Glutamatergic neuron (in vitro differentiated cells): ENCODE measurements at regions not wholly inside any gene's neighbourhood (a gene's known extent, or its start where the extent isn't known, plus 50 kb on each side); places are given as distances from the start of the nearest gene placed in this dataset.

ENCODE experiments used
- DNase-seq: peaks from one replicate; pipeline ENCODE4 v3.0.0; 2022
- H3K27ac Mint-ChIP-seq: one replicate; pipeline ENCODE4 v1.8.0; 2020; ENCODE audit warnings: mild to moderate bottlenecking, mixed read lengths, inconsistent platforms; ENCODE audit not compliant: unreplicated experiment
- H3K27me3 Mint-ChIP-seq: one replicate; pipeline ENCODE4 v1.8.0; 2020; ENCODE audit warnings: mild to moderate bottlenecking, moderate library complexity, mixed read lengths, inconsistent platforms; ENCODE audit not compliant: unreplicated experiment
- H3K36me3 Mint-ChIP-seq: one replicate; pipeline ENCODE4 v1.8.0; 2020; ENCODE audit warnings: mild to moderate bottlenecking, mixed read lengths, inconsistent platforms; ENCODE audit not compliant: unreplicated experiment
- H3K4me1 Mint-ChIP-seq: one replicate; pipeline ENCODE4 v1.8.0; 2020; ENCODE audit warnings: mild to moderate bottlenecking, low read depth, mixed read lengths, inconsistent platforms; ENCODE audit not compliant: unreplicated experiment
- H3K4me3 Mint-ChIP-seq: one replicate; pipeline ENCODE4 v1.8.0; 2020; ENCODE audit warnings: mild to moderate bottlenecking, mixed read lengths, inconsistent platforms; ENCODE audit not compliant: unreplicated experiment
- H3K9me3 Mint-ChIP-seq: one replicate; pipeline ENCODE4 v1.8.0; 2020; ENCODE audit warnings: mild to moderate bottlenecking, moderate library complexity, mixed read lengths, inconsistent platforms; ENCODE audit not compliant: unreplicated experiment
- CTCF ChIP-seq: fragments of 200-600 bp; sonication (generic); IDR thresholded peaks from one replicate; pipeline ENCODE4 v1.5.0; 2021; ENCODE audit not compliant: partially characterized antibody, unreplicated experiment

- TF ChIP-seq CTCF, result no peak
- DNase-seq, result no peak
- Mint-ChIP-seq H3K27me3 (peaks cover 4% of the 10 kb centered on the region), H3K4me3 (no peak overlapping the region), H3K4me1 (no peaks in the 10 kb centered on the region), H3K36me3 (peaks cover 7% of the 10 kb centered on the region), H3K27ac (no peak overlapping the region), H3K9me3 (peaks cover 4% of the 10 kb centered on the region)
Measured at GRCh38 chr3:31455524-31455923, 77.2 kb upstream of the STT3B start.

GRCh38 chr3:31456373-31456772, 76.4 kb upstream of the STT3B start:
- no peak for TF ChIP-seq CTCF
- peaks cover 4% of the 10 kb centered on the region for H3K36me3 Mint-ChIP-seq
- no peaks in the 10 kb centered on the region for H3K4me1 Mint-ChIP-seq
- H3K27me3 Mint-ChIP-seq, result peaks cover 4% of the 10 kb centered on the region
- H3K27ac Mint-ChIP-seq, result no peak overlapping the region
- H3K9me3 Mint-ChIP-seq, result peaks cover 1% of the 10 kb centered on the region
- no peak overlapping the region for H3K4me3 Mint-ChIP-seq
- no peak for DNase-seq

- DNase-seq, result no peak
- H3K27me3 Mint-ChIP-seq, result no peaks in the 10 kb centered on the region
- no peaks in the 10 kb centered on the region for H3K9me3 Mint-ChIP-seq
- no peaks in the 10 kb centered on the region for H3K4me1 Mint-ChIP-seq
- H3K36me3 Mint-ChIP-seq, result no peaks in the 10 kb centered on the region
- H3K27ac Mint-ChIP-seq, result no peak overlapping the region
- TF ChIP-seq CTCF, result no peak
- H3K4me3 Mint-ChIP-seq, result no peak overlapping the region
Measured at GRCh38 chr3:31461426-31461825, 71.3 kb upstream of the STT3B start.

GRCh38 chr3:31462050-31462569, 70.6 kb upstream of the STT3B start:
- Mint-ChIP-seq H3K9me3 (no peaks in the 10 kb centered on the region), H3K27ac (no peak overlapping the region), H3K27me3 (no peaks in the 10 kb centered on the region), H3K36me3 (no peaks in the 10 kb centered on the region), H3K4me1 (no peaks in the 10 kb centered on the region), H3K4me3 (no peak overlapping the region)
- no peak for DNase-seq
- no peak for TF ChIP-seq CTCF

- Mint-ChIP-seq H3K36me3 (no peaks in the 10 kb centered on the region), H3K9me3 (no peaks in the 10 kb centered on the region), H3K27ac (no peak overlapping the region), H3K4me1 (no peaks in the 10 kb centered on the region), H3K27me3 (no peaks in the 10 kb centered on the region), H3K4me3 (no peak overlapping the region)
- DNase-seq, result no peak
- no peak for TF ChIP-seq CTCF
Measured at GRCh38 chr3:31465999-31466398, 66.7 kb upstream of the STT3B start.
